Frontal cortex (tissue), 3 donors: ENCODE measurements at regions not wholly inside any gene's neighbourhood (a gene's known extent, or its start where the extent isn't known, plus 50 kb on each side); places are given as distances from the start of the nearest gene placed in this dataset.
"Not testable (repeated sequence)": the region's sequence is repeated elsewhere in the genome, so short reads cannot be mapped to it uniquely, and the experiment has no call there.

Experiments used
- DNase-seq, 2 donors: peaks; one replicate each; pipeline ENCODE4 v3.0.0; 2012; ENCODE audit warnings: low spot score in 2 of 2
- FAIRE-seq: peaks from 2 replicates; lab custom pipeline; 2012; peaks lifted over from hg19 to GRCh38; lab: Jason Lieb, UNC
- donor health status: control.
- donor health status: control.
- donor health status: control.

- no peak for FAIRE-seq
These were observed 295.3 kb downstream of the HS3ST3B1 start for GRCh38 chr17:14596224-14596623.

GRCh38 chr17:14595656-14596055 is 294.8 kb downstream of the HS3ST3B1 start:
- FAIRE-seq: no peak
- no peak for DNase-seq

More at GRCh38 chr17:14596224-14596623, 295.3 kb downstream of the HS3ST3B1 start:
- no peak for DNase-seq

- DNase-seq (no peak), FAIRE-seq (no peak)
These were observed 293.8 kb downstream of the HS3ST3B1 start for GRCh38 chr17:14594690-14595089.

- no peak for DNase-seq
- no peak for FAIRE-seq
These were observed 293.1 kb downstream of the HS3ST3B1 start for GRCh38 chr17:14593956-14594355.

- DNase-seq (no peak), FAIRE-seq (no peak)
These were observed 289.8 kb downstream of the HS3ST3B1 start for GRCh38 chr17:14590459-14591250.

- FAIRE-seq (no peak), DNase-seq (no peak)
These were observed 284.2 kb downstream of the HS3ST3B1 start for GRCh38 chr17:14585099-14585498.

GRCh38 chr17:14582996-14583395 is 282.1 kb downstream of the HS3ST3B1 start:
- FAIRE-seq: no peak
- no peak for DNase-seq

- DNase-seq (no peak), FAIRE-seq (no peak)
These were observed 280.4 kb downstream of the HS3ST3B1 start for GRCh38 chr17:14581186-14581830.

GRCh38 chr17:14580499-14580898 is 279.6 kb downstream of the HS3ST3B1 start:
- FAIRE-seq (no peak), DNase-seq (no peak)

- FAIRE-seq: no peak
- no peak for DNase-seq
These were observed 278.8 kb downstream of the HS3ST3B1 start for GRCh38 chr17:14579716-14580115.

GRCh38 chr17:14575471-14575953 is 274.6 kb downstream of the HS3ST3B1 start:
- no peak for FAIRE-seq
- no peak for DNase-seq

- not testable (repeated sequence) for DNase-seq, FAIRE-seq
These were observed 259.4 kb downstream of the HS3ST3B1 start for GRCh38 chr17:14560325-14560724.

- FAIRE-seq (no peak), DNase-seq (no peak)
These were observed 258.6 kb downstream of the HS3ST3B1 start for GRCh38 chr17:14559264-14560119.

- FAIRE-seq: no peak
- no peak for DNase-seq
These were observed 256.6 kb downstream of the HS3ST3B1 start for GRCh38 chr17:14557480-14557879.

- DNase-seq (no peak), FAIRE-seq (no peak)
These were observed 253.0 kb downstream of the HS3ST3B1 start for GRCh38 chr17:14553847-14554246.

- no peak for DNase-seq
- FAIRE-seq: no peak
These were observed 251.4 kb downstream of the HS3ST3B1 start for GRCh38 chr17:14552306-14552705.

- no peak for FAIRE-seq
These were observed 246.7 kb downstream of the HS3ST3B1 start for GRCh38 chr17:14547556-14547955.

GRCh38 chr17:14547016-14547415 is 246.1 kb downstream of the HS3ST3B1 start:
- DNase-seq: no peak
- FAIRE-seq: no peak

More at GRCh38 chr17:14547556-14547955, 246.7 kb downstream of the HS3ST3B1 start:
- DNase-seq: no peak

- FAIRE-seq (no peak), DNase-seq (no peak)
These were observed 244.4 kb downstream of the HS3ST3B1 start for GRCh38 chr17:14545156-14545906.

- DNase-seq: no peak
- no peak for FAIRE-seq
These were observed 240.8 kb downstream of the HS3ST3B1 start for GRCh38 chr17:14541714-14542113.
